ENCODE measurements at regions not wholly inside any gene's neighbourhood (a gene's known extent, or its start where the extent isn't known, plus 50 kb on each side); places are given as distances from the start of the nearest gene placed in this dataset.

DNA sequence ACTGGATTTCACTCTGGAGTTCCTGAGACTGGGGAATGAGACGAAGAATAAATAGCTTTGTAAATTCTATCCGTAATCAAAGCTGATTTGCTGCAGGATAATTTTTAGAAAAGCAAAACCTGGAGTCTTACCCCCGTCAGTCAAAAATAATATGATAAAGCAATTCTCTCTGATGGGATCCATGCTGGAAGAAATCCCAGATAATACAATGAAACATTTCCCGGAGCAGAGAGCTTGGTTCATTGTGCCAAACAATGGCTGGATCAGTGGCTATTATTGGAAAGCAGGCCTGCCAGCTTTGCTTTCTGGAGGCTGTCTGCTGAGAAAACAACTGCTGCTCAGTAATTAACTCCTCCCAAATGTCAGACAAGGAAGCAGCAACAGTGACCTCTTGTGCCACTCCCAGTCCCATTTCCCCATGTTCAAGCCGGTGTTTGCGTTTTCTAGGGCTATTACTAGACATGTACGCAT lies 609.4 kb upstream of the PCDH15 start:
- H3K4me1 ChIP-seq (ENCODE audit: low read length), result no peaks in the 10 kb centered on the region
- H3K4me3 ChIP-seq (ENCODE audit: low read length), result no peak overlapping the region
- no peak overlapping the region for H3K9ac ChIP-seq (ENCODE audit: low read length)
- H3K79me2 ChIP-seq (ENCODE audit: low read length), result no peaks in the 10 kb centered on the region
- no peaks in the 10 kb centered on the region for H3K27me3 ChIP-seq (replicated peaks; ENCODE audit: insufficient read depth, low read length)
- DNase-seq, result no peak
- H3K4me2 ChIP-seq (ENCODE audit: low read depth, low read length), result no peak overlapping the region
- no peaks in the 10 kb centered on the region for H3K9me2 ChIP-seq (replicated peaks; ENCODE audit: insufficient read depth, low read length)
- H2AFZ ChIP-seq (ENCODE audit: low read length), result no peak overlapping the region
- H4K20me1 ChIP-seq (ENCODE audit: insufficient read depth, low read length), result no peaks in the 10 kb centered on the region
- H3K9me3 ChIP-seq (replicated peaks; ENCODE audit: insufficient read depth, low read length), result no peaks in the 10 kb centered on the region
- TF ChIP-seq, protein P1, sequence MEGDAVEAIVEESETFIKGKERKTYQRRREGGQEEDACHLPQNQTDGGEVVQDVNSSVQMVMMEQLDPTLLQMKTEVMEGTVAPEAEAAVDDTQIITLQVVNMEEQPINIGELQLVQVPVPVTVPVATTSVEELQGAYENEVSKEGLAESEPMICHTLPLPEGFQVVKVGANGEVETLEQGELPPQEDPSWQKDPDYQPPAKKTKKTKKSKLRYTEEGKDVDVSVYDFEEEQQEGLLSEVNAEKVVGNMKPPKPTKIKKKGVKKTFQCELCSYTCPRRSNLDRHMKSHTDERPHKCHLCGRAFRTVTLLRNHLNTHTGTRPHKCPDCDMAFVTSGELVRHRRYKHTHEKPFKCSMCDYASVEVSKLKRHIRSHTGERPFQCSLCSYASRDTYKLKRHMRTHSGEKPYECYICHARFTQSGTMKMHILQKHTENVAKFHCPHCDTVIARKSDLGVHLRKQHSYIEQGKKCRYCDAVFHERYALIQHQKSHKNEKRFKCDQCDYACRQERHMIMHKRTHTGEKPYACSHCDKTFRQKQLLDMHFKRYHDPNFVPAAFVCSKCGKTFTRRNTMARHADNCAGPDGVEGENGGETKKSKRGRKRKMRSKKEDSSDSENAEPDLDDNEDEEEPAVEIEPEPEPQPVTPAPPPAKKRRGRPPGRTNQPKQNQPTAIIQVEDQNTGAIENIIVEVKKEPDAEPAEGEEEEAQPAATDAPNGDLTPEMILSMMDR (IDR thresholded peaks at IDR 0.05; ENCODE audit: low read length), result no peak
- TF ChIP-seq EZH2 (optimal IDR thresholded peaks at IDR 0.05; ENCODE audit: low read depth, low read length) (no peak), EZH2phosphoT487 (IDR thresholded peaks at IDR 0.05; ENCODE audit: low read length) (no peak)
- H3F3A ChIP-seq (ENCODE audit: insufficient read depth, low read length), result no peaks in the 10 kb centered on the region
- no peak overlapping the region for H3K27ac ChIP-seq (ENCODE audit: low read length)
- no peaks in the 10 kb centered on the region for H3K36me3 ChIP-seq (replicated peaks; ENCODE audit: insufficient read depth, low read length)

DNA sequence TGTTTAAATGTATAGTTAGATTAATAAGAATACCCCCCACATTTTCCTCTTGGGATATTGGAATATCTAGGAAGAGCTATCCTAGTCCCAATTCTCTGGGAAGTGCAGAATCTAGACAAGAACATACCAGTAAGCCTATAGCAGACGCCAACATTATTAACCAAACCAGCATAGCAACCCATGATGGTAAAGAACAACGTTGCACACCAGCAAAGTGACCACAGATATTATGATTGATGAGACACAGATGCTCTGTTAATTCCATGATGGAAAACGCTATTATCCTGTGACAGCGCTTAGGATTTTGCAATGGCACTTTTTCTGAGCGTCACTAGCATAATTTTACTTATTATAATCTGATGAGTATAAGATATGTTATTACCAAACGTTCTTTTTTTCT lies 603.1 kb upstream of the PCDH15 start:
- no peaks in the 10 kb centered on the region for H3F3A ChIP-seq (ENCODE audit: insufficient read depth, low read length)
- TF ChIP-seq, protein P1 (IDR thresholded peaks at IDR 0.05; ENCODE audit: low read length), result no peak
- TF ChIP-seq EZH2phosphoT487 (IDR thresholded peaks at IDR 0.05; ENCODE audit: low read length) (no peak), EZH2 (optimal IDR thresholded peaks at IDR 0.05; ENCODE audit: low read depth, low read length) (no peak)

DNA sequence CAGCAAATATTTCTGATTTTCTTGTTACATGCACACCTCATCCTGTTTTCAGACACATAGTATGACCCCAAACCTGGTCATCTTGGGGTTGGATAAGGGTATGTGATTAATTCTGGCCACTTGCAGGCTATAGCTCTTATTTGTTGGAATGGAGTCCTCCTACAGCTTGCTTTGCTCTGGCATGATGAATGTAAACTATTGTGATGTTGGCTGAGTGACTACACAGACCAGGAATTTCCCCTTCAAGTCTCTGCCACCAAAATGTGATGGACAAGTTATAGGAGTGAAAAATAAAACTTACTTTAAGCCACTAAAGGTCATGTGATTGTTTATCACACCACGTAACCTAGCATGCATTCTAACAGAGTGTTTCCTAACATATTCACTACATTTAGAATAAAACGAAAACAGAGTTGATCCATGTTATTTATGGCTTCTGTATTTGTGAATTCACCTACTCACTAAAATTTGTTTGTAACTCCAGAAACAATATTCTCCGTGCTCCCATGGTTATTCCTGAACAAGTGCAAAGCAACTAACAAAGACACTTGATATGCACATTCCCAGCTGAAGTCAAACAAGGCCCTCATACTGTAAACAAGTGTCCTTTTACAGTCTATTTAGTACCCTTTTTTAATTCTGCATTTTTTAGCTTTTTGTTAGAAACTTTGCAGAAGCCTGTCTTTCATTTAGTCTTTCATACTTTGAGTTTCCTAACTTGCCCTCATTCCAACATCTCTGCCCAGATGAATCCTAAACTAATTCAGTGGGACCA lies 599.2 kb upstream of the PCDH15 start:
- TF ChIP-seq EZH2phosphoT487 (IDR thresholded peaks at IDR 0.05; ENCODE audit: low read length), result no peak
- no peak for TF ChIP-seq EZH2 (optimal IDR thresholded peaks at IDR 0.05; ENCODE audit: low read depth, low read length)
- TF ChIP-seq, protein P1 (IDR thresholded peaks at IDR 0.05; ENCODE audit: low read length), result no peak
- H3K9me2 ChIP-seq (replicated peaks; ENCODE audit: insufficient read depth, low read length), result no peaks in the 10 kb centered on the region
- H2AFZ ChIP-seq (ENCODE audit: low read length), result no peak overlapping the region
- H3F3A ChIP-seq (ENCODE audit: insufficient read depth, low read length), result no peaks in the 10 kb centered on the region
- H3K4me1 ChIP-seq (ENCODE audit: low read length), result no peaks in the 10 kb centered on the region
- H3K36me3 ChIP-seq (replicated peaks; ENCODE audit: insufficient read depth, low read length), result no peaks in the 10 kb centered on the region
- H4K20me1 ChIP-seq (ENCODE audit: insufficient read depth, low read length), result no peaks in the 10 kb centered on the region
- DNase-seq, result no peak
- no peaks in the 10 kb centered on the region for H3K79me2 ChIP-seq (ENCODE audit: low read length)
- H3K4me2 ChIP-seq (ENCODE audit: low read depth, low read length), result no peak overlapping the region
- no peak overlapping the region for H3K4me3 ChIP-seq (ENCODE audit: low read length)
- no peaks in the 10 kb centered on the region for H3K9me3 ChIP-seq (replicated peaks; ENCODE audit: insufficient read depth, low read length)
- H3K9ac ChIP-seq (ENCODE audit: low read length), result no peak overlapping the region
- no peaks in the 10 kb centered on the region for H3K27me3 ChIP-seq (replicated peaks; ENCODE audit: insufficient read depth, low read length)
- no peak overlapping the region for H3K27ac ChIP-seq (ENCODE audit: low read length)

More for the DNA sequence above, 603.1 kb upstream of the PCDH15 start:
- Histone ChIP-seq H3K79me2 (ENCODE audit: low read length) (no peaks in the 10 kb centered on the region), H3K27ac (ENCODE audit: low read length) (no peak overlapping the region), H4K20me1 (ENCODE audit: insufficient read depth, low read length) (no peaks in the 10 kb centered on the region), H3K4me2 (ENCODE audit: low read depth, low read length) (no peak overlapping the region), H2AFZ (ENCODE audit: low read length) (no peak overlapping the region), H3K27me3 (replicated peaks; ENCODE audit: insufficient read depth, low read length) (no peaks in the 10 kb centered on the region), H3K36me3 (replicated peaks; ENCODE audit: insufficient read depth, low read length) (no peaks in the 10 kb centered on the region), H3K9ac (ENCODE audit: low read length) (no peak overlapping the region), H3K4me3 (ENCODE audit: low read length) (no peak overlapping the region), H3K9me2 (replicated peaks; ENCODE audit: insufficient read depth, low read length) (no peaks in the 10 kb centered on the region), H3K4me1 (ENCODE audit: low read length) (no peaks in the 10 kb centered on the region), H3K9me3 (replicated peaks; ENCODE audit: insufficient read depth, low read length) (no peaks in the 10 kb centered on the region)
- no peak for DNase-seq
